ENCODE measurements at regions not wholly inside any gene's neighbourhood (a gene's known extent, or its start where the extent isn't known, plus 50 kb on each side); places are given as distances from the start of the nearest gene placed in this dataset.
A peak's percentile ranks its signal among the peaks of the same experiment; 100 is the strongest.

- DNase-seq, result no peak
Measured at GRCh38 chr11:122521626-122522025, 133.9 kb upstream of the UBASH3B start.

DNA sequence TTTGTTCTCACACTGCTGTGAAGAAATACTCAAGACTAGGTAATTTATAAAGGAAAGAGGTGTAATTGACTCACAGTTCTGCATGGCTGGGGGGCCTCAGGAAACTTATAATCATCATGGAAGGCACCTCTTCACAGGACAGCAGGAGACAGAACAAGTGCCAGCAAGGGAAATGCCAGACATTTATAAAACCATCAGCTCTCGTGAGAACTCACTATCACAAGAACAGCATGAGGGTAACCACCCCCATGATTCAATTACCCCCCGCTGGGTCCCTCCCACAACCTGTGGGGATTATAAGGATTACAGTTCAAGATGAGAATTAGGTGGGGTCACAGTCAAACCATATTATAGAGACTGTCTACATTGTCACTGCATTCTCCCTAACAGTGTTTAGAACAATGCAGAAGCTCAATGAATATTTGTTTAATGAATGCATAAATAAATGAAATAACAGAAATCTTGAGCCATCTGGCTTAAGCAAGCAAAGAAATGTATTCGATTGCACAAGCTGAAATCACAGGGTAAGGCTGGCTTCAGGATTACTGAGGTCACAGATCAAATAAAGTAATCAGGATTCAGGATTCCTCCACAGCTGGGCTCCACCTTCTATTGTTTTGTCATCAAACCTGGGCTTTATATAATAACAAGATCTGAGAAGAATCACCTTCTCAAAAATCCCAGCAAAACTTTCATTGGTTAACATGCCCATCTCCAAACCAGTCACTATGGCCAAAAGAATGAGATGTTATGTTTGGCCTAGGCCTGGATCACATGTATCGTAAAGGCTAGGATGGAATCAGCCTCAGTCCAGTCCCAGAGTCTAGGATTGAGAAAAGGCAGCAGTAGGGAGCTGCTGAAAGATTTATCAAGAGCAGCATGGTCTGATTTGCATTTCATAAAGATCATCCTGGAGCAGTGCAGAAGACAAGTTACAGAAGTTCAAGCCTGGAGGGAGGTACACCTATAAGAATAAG, 137.8 kb upstream of the UBASH3B start:
- DNase-seq, result no peak

GRCh38 chr11:122516686-122517085, 138.8 kb upstream of the UBASH3B start:
- no peak for DNase-seq

DNA sequence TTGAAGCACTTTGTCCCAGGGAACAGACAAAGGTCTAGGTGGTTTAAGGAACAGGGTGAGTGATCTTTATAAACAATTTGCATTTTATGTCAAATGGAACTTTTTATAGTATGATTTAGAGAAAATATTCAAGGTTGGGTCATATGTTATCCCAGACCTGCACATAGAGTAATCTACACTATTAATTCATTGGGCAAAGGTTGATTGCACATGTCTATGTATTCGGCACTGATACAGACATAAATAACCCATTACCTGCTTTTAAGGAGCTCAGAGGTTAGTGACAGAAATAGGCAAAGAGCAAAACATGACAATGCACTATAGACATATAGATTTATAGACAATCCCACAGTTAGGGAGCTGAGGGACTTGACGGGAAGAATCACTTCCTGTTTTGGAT, 141.5 kb upstream of the UBASH3B start:
- DNase-seq, result no peak

GRCh38 chr11:122513328-122513727, 142.2 kb upstream of the UBASH3B start:
- no peak for DNase-seq

- DNase-seq, result no peak
Measured at GRCh38 chr11:122512688-122513087, 142.8 kb upstream of the UBASH3B start.

DNA sequence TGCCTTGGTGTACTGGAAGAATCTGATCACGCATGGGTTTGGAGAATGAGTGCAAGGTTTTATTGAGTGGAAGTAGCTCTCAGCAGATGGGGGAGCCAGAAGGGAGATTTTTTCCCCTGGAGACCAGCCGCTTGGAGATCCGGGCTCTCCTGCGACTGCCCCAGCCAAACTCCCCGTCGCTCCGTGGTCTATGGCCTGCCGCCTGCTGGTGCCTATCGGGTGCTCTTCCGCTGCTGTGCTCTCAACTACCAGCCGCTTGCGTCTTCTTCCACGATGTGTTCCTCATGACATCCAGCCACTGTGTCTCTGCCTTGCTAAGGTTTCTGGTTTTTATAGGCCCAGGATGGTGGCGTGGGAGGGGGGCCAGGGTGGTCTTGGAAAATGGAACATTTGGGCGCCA, 145.6 kb upstream of the UBASH3B start:
- DNase-seq, result no peak

DNA sequence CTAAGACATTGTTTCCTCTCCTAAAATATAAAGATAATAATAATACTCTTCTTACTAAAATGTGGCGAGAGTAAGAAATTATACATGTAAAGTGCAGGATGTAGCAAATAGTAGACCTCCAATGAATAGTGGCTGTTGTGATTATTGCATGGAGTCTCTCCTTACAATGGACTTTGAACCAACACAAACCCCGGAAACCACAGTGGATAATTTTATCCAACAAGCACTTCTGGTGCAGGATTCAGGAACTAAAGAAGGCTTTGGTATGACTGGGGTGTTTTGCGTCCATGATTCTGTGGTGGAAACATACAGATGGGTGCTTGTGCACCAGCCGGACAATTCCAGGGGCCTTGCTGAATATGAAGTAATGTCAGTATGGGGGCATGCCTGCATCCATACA, 146.4 kb upstream of the UBASH3B start:
- no peak for DNase-seq

GRCh38 chr11:122505304-122506006, 150.1 kb upstream of the UBASH3B start:
- DNase-seq, result peak; percentile 78 to 81

- no peak for DNase-seq
Measured at GRCh38 chr11:122494221-122494620, 161.3 kb upstream of the UBASH3B start.

DNA sequence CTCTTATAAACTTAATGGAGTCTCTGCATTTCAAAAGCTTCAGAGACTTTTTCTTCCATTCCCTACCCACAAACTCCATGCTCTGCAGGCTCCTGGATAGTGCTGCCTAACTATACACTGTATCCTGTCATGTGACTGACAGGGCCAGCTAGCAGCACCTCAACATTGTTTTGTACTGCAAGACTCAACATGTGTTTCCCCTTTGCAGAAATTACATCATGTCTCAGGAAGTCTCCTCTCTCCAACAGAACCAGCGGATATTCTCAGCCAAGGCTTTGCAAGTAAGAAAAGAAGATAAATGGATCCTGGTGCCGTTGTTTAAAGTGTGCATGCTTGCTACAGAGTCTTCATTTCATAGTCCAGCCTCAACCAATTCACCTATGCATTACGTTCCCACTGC, 164.0 kb upstream of the UBASH3B start:
- DNase-seq, result no peak

GRCh38 chr11:122488892-122489706, 166.4 kb upstream of the UBASH3B start:
- no peak for DNase-seq

DNA sequence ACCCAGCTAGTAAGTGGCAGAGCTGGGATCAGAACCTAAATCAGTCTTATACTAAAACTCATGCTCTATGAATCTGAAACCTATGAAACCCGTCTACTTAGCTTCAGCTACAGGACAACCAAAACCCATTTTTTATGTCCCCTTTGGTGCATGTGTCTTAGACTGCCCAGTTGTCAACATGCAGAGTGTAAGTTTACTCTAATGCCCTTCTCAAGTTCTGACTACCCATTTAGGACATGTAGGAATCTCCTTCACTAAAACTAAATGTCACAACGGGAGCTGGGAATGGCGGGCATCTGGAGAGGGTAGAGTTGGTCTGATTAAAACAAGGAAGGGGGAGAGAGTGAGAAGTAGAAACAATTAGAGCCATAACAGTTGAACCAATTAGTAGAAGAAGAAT, 167.9 kb upstream of the UBASH3B start:
- DNase-seq, result no peak

GRCh38 chr11:122486793-122487495, 168.6 kb upstream of the UBASH3B start:
- DNase-seq, result no peak

GRCh38 chr11:122478986-122479385, 176.5 kb upstream of the UBASH3B start:
- DNase-seq, result no peak

DNA sequence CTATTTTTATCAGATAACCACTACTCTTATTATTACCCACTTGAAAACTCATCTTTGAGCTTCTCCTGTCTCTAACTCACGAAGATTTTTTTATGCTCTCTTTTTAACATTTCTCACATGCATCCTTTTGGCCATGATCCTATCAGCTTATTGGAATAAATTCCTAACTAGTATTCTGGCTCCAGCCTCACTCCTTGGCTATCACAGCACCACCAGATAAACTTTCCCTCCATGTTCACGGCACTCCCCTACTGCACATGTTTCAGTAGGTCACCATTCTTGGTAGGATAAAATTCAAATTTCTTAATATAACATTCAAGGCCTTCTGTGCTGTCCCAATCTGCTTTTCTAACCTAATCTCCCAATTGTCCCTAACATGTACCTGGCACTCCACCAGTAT, 186.6 kb upstream of the UBASH3B start:
- DNase-seq, result no peak

DNA sequence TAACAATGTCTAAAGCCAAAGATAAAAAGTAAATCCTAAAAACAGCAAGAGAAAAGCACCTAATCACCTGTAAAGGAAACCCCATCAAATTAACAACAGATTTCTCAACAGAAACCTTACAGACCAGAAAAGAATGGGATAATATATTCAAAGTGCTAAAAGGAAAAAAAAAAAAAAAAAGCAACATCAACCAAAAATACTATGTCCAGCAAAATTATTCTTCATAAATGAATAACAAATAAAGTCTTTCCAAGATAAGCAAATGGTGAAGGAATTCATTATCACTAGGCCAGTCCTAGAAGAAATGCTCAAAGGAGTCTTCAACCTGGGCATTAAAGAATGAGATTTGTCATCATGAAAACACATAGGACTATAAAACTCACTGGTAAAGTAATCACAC, 192.0 kb upstream of the UBASH3B start:
- DNase-seq, result no peak

- no peak for DNase-seq
Measured at GRCh38 chr11:122459064-122459463, 196.5 kb upstream of the UBASH3B start.

DNA sequence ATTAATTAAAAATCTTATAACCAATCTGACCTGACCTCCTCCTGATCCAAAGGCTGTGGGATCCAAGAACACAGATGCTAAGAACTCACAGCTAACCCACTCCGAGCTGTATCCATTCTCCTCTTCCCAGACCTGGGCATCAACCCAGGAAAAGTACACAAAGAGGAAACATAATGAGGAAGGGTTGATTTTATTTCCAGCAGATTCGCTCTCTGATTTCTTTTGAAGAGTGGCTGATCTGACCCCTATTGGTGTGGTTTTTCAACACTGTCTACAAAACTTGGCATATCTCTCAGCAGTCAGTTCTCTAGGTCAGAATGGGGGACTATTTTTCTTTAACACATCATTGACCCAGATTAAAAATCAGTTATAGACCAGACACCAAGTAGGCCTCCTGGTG, 201.9 kb upstream of the UBASH3B start:
- no peak for DNase-seq

GRCh38 chr11:122451911-122452310, 203.6 kb upstream of the UBASH3B start:
- DNase-seq, result no peak

GRCh38 chr11:122441666-122442035, 213.9 kb upstream of the UBASH3B start:
- DNase-seq, result peak; percentile 14 to 45

GRCh38 chr11:122440811-122441665, 214.5 kb upstream of the UBASH3B start:
- DNase-seq, result peak; percentile 50 to 63

All from NCI-H2081 (cell line).